Small intestine (tissue), 7 donors: ENCODE measurements at regions not wholly inside any gene's neighbourhood (a gene's known extent, or its start where the extent isn't known, plus 50 kb on each side); places are given as distances from the start of the nearest gene placed in this dataset.

ENCODE experiments used
- DNase-seq, 2 donors: peaks; one replicate each; pipeline versions ENCODE4 v3.0.0 to v3.0.0-alpha.2; 2013
- FAIRE-seq: peaks from 2 replicates; lab custom pipeline; 2012; peaks lifted over from hg19 to GRCh38; lab: Jason Lieb, UNC
- H3K27ac ChIP-seq, 3 donors: one replicate each; pipeline ENCODE4 v1.5.1; 2013; ENCODE audit warnings: low read length in 2 of 3, mild to moderate bottlenecking in 2 of 3, control low read depth in 1 of 3, inconsistent platforms in 1 of 3, low read depth in 1 of 3, moderate library complexity in 1 of 3
- H3K27me3 ChIP-seq, 3 donors: one replicate each; pipeline ENCODE4 v1.6.1; 2013; ENCODE audit warnings: low read length in 3 of 3, inconsistent platforms in 1 of 3; ENCODE audit not compliant: control insufficient read depth in 3 of 3, insufficient read depth in 3 of 3
- H3K36me3 ChIP-seq, 3 donors: one replicate each; pipeline ENCODE4 v1.6.1; 2013; ENCODE audit warnings: low read length in 3 of 3, inconsistent platforms in 1 of 3, low read depth in 1 of 3, mild to moderate bottlenecking in 1 of 3, moderate library complexity in 1 of 3; ENCODE audit not compliant: control insufficient read depth in 3 of 3, insufficient read depth in 2 of 3
- H3K4me1 ChIP-seq, 3 donors: one replicate each; pipeline ENCODE4 v1.6.1; 2013; ENCODE audit warnings: low read length in 2 of 3, inconsistent platforms in 1 of 3, low read depth in 1 of 3, mild to moderate bottlenecking in 1 of 3, moderate library complexity in 1 of 3; ENCODE audit not compliant: control insufficient read depth in 3 of 3, insufficient read depth in 2 of 3
- H3K4me3 ChIP-seq, 3 donors: one replicate each; pipeline ENCODE4 v1.5.1; 2013; ENCODE audit warnings: low read length in 3 of 3, control low read depth in 1 of 3, inconsistent platforms in 1 of 3, low read depth in 1 of 3, mild to moderate bottlenecking in 1 of 3, moderate library complexity in 1 of 3
- H3K9me3 ChIP-seq, 2 donors: one replicate each; pipeline ENCODE4 v1.6.1; 2013; ENCODE audit warnings: low read depth in 1 of 2, low read length in 1 of 2; ENCODE audit not compliant: control insufficient read depth in 2 of 2, insufficient read depth in 1 of 2
- WGBS, 3 donors: extraction: QIAGEN DNeasy Blood & Tissue Kit; methylation state at CpG; one replicate each; pipeline ENCODE4 v1.1.7; 2013; 5-methylcytosine and 5-hydroxymethylcytosine counted together
- donor health status: healthy with polysubstance abuse.
- donor health status: control.
- donor health status: control.
- donor health status: Bipolar disorder and iron deficiency.
- donor health status: healthy.

DNA sequence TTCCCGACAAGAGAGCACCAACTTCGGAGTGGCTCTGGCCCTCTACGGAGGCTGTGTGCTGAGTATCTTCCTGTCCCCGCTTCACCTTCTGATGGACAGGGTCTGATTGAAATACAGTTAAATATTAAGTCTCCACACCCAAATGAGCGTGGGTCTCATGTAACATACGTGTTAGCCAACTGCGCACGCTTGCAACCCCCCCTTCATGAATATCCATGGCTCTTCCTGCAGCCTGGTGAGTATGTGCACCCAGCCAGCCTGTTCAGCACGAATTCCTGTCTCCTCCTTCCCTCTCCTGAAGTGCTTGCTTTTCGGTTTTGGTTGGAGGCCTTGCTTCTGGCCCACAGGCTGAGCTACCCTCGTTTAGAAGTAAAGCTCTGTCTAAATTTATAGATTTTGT, 102.9 kb upstream of the FRMD1 start:
- H3K4me1 ChIP-seq, result peaks cover 0 to 5% (median 0%) of the 10 kb centered on the region in 3 donors
- WGBS, 3 donors, result 87 to 94% (median 91%) methylated on average over 11 of the region's 11 CpGs
- no peaks in the 10 kb centered on the region for H3K36me3 ChIP-seq
- no peak overlapping the region for H3K4me3 ChIP-seq
- no peak for FAIRE-seq
- H3K9me3 ChIP-seq, result peaks cover 0 to 1% of the 10 kb centered on the region in 2 donors
- no peak for DNase-seq
- no peak overlapping the region for H3K27ac ChIP-seq
- H3K27me3 ChIP-seq, result no peaks in the 10 kb centered on the region

DNA sequence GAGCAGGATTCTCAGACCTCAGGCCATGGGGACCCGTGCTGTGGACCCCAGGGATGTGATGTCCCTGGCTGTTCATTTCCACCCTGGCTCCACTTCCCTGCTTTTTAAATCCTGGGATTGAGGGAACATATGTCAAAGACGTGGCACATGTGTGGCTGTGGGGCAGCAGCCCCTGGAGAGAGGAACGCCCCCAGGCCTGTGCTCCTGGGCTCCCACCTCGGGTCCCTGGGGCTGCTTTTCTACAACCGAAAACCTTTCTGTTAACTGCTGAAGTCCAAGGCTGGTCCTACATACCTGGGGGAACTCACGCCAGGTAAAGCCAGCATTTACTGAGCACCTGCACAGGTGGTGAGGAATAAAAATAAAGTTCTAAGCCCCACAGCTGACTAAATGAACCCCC, 102.3 kb upstream of the FRMD1 start:
- DNase-seq, result no peak
- WGBS, 3 donors, result 83 to 87% (median 84%) methylated on average over 6 of the region's 6 CpGs

DNA sequence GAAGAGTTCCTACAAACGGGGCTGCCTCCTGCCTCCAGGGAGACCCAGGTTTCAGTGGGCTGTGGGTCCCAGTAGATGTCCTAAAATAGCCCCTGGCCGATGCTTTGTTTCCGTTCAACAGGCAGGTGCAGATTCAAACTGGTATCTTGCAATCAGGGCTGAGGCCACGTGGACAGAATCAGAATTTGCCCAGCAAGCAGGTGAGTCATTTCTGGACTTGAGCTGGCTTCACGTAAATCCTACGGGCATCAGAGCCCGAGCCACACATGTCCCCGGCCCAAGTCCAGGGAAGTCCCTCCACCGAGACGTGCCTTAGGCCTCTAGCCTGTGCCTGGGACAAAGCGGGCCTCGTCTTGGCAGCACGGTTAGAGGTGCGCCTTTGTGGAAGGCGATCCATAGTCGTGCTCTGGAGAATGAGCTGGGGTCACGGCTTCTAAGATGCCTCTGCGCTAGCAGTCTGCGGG, 101.6 kb upstream of the FRMD1 start:
- H3K4me3 ChIP-seq, result no peak overlapping the region
- no peak overlapping the region for H3K27ac ChIP-seq
- no peak for FAIRE-seq
- DNase-seq, result peak; percentile 79 to 92
- 32 to 63% (median 36%) methylated on average over 18 to 19 of the region's 19 CpGs for WGBS, 3 donors
- H3K4me1 ChIP-seq, result peaks cover 0 to 5% (median 0%) of the 10 kb centered on the region in 3 donors
- H3K36me3 ChIP-seq, result no peaks in the 10 kb centered on the region
- no peaks in the 10 kb centered on the region for H3K9me3 ChIP-seq
- H3K27me3 ChIP-seq, result no peaks in the 10 kb centered on the region

More for the DNA sequence above, 102.3 kb upstream of the FRMD1 start:
- Histone ChIP-seq H3K36me3 (no peaks in the 10 kb centered on the region), H3K27ac (no peak overlapping the region), H3K27me3 (no peaks in the 10 kb centered on the region), H3K4me1 (peaks cover 0 to 5% (median 0%) of the 10 kb centered on the region in 3 donors), H3K9me3 (no peaks in the 10 kb centered on the region), H3K4me3 (no peak overlapping the region)
- no peak for FAIRE-seq

DNA sequence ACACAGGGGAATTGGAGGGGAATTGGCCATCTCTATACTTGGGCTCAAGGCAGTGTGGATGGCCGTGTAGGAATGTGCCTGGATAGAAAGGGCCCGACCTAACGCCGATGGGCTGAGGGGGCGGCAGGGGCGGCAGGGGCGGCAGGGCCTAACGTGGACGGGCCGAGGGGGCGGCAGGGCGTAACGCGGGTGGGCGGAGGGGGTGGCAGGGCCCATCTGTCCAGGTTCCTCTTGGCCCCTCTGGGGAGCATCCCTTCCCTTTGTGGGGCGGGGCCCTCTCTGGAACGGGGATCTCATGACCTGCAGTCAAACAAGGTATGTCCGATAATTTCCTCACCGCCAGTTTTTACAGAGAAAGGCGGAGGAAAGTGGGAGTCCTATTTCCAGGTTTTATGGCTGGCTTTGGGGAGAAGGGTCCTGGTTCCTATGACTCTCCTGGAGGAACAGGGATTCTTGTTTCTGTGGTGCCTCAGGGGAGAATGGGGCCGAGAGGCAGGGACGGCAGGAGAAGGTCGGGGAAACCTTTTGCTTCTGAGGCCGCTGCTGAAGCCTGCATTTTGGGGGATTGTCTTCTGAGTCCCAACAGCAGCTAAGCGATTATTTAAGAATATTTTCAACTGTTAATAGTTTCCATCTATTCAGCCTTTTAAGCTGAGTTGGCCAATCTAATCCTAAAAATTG, 100.8 kb upstream of the FRMD1 start:
- WGBS, 3 donors, result 91 to 92% (median 91%) methylated on average over 18 to 25 of the region's 25 CpGs
- Histone ChIP-seq H3K27me3 (no peaks in the 10 kb centered on the region), H3K27ac (no peak overlapping the region), H3K4me3 (no peak overlapping the region), H3K4me1 (peaks cover 0 to 5% (median 0%) of the 10 kb centered on the region in 3 donors), H3K9me3 (no peaks in the 10 kb centered on the region), H3K36me3 (no peaks in the 10 kb centered on the region)
- no peak for FAIRE-seq
- no peak for DNase-seq

DNA sequence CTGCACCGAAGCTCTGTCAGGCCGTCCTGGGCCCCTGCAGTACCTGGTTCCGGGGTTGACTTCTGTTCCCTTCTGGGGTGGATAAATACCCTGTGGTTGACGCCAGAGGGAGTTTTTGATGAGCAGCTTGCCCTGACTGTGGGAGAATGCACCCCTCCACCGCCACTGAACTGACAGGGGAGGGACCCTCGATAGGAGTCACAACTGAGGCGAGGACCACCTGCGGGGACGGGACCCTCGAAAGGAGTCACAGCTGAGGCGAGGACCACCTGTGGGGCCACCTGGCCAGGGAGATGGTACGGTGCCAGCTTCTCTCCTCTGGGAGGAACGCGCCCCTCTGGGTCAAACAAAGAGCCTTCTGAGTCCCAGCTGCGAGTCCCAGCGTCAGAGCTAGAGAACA, 100.1 kb upstream of the FRMD1 start:
- Histone ChIP-seq H3K4me3 (no peak overlapping the region), H3K36me3 (no peaks in the 10 kb centered on the region), H3K27me3 (no peaks in the 10 kb centered on the region), H3K4me1 (peaks cover 0 to 5% (median 0%) of the 10 kb centered on the region in 3 donors), H3K9me3 (no peaks in the 10 kb centered on the region), H3K27ac (no peak overlapping the region)
- DNase-seq (no peak), FAIRE-seq (no peak)
- 84 to 92% (median 87%) methylated on average over 16 of the region's 16 CpGs for WGBS, 3 donors

DNA sequence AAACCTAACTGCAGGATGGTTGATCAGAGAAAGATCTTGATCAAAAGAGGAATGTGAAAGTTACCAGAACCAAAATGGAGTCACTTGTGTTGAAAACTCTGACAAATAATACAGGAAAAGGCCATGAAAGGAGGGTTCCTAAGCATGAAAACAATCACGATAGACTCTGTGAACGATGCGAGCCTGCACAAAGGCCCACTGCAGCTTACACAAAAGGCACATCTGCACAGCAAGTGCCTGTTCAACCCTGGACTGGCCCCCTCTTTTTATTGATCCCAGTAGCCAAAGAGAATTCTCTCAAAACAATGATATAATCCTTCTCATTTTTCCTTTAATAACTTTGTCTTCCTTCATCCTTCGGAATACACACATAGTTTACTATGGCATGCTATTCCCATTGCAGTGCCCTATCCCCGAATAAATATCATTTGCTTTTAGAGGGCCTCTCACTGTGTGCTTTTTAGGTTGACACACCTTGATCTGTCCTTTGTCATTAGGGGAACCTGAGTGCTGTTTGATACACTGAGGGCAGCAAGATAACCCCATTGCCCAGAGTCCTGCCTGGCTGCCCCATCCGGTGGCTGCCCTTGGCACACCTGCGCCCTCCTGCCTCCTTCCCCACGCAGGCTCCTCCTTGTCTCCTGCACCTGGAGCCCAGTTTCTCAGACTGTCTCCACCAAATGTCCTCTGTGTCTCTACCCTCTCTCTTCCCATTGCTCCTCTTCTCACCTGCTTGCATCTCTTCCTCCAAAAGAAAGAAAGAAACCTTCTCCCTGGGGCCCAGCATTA, 98.3 kb upstream of the FRMD1 start:
- Histone ChIP-seq H3K36me3 (no peaks in the 10 kb centered on the region), H3K27me3 (no peaks in the 10 kb centered on the region), H3K27ac (no peak overlapping the region), H3K4me1 (peaks cover 0 to 7% (median 0%) of the 10 kb centered on the region in 3 donors), H3K9me3 (no peaks in the 10 kb centered on the region), H3K4me3 (no peak overlapping the region)
- no peak for FAIRE-seq
- no peak for DNase-seq
- 63 to 79% (median 74%) methylated on average over 8 of the region's 8 CpGs for WGBS, 3 donors

DNA sequence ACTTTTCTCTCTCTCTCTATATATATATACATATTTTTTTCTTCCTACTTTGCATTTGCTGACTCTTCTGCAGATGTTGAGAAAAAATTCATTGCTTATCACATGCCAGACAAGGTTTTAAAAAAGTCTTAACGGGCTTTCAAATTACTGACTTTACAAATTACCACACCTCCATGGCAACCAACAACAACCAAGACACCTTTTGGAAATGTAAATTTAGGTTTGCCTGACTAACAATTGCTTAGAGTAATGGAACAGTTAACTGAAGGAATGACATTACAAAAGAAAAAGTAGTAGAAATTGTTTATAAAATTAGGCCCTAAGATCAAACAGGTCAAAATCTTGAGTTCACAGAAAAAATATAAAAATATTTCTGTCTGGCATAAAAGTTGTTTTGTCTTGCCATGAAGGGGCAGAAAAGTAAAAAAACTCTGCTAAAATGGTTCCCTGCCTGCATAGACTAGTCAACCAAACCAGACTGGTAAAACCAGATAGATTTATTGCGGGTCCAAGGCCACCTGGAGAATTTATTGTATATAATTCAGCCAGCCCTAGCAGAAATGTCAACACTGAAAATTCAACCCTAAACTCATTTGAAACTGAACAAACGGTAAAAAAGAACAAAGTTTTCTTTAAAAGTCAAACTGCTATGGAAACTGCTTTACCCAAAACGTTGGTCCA, 92.8 kb upstream of the FRMD1 start:
- 9 to 38% (median 23%) methylated on average over 4 of the region's 4 CpGs for WGBS, 3 donors
- no peaks in the 10 kb centered on the region for H3K36me3 ChIP-seq

More for the DNA sequence above, 92.8 kb upstream of the FRMD1 start:
- peak; percentile 69 to 87 for DNase-seq
- Histone ChIP-seq H3K4me3 (no peak overlapping the region), H3K27ac (peak overlapping the region in 1 of 3 donors; percentile 12), H3K4me1 (peaks cover 0 to 8% (median 0%) of the 10 kb centered on the region in 3 donors), H3K9me3 (peaks cover 0 to 6% of the 10 kb centered on the region in 2 donors), H3K27me3 (no peaks in the 10 kb centered on the region)
- FAIRE-seq, result no peak
